Astrocyte (in vitro differentiated cells and primary cell): ENCODE measurements at regions not wholly inside any gene's neighbourhood (a gene's known extent, or its start where the extent isn't known, plus 50 kb on each side); places are given as distances from the start of the nearest gene placed in this dataset.
A peak's percentile ranks its signal among the peaks of the same experiment; 100 is the strongest.

Experiments
- DNase-seq: peaks from one replicate; pipeline ENCODE4 v3.0.0-alpha.2; 2010; ENCODE audit warnings: low read depth
- FAIRE-seq: peaks from 2 replicates; lab custom pipeline; 2011; peaks lifted over from hg19 to GRCh38; lab: Jason Lieb, UNC
- H2AFZ ChIP-seq: 2 replicates; pipeline ENCODE4 v1.6.0; 2012; ENCODE audit warnings: low read depth, low read length, inconsistent platforms
- H3K27ac ChIP-seq: 2 replicates; pipeline ENCODE4 v1.5.1; 2011; ENCODE audit warnings: low read depth, low read length, inconsistent platforms
- H3K27me3 ChIP-seq: 2 replicates; pipeline ENCODE4 v1.6.0; 2011; ENCODE audit warnings: low read length, inconsistent platforms; ENCODE audit not compliant: insufficient read depth
- H3K36me3 ChIP-seq: 2 replicates; pipeline ENCODE4 v1.5.1; 2011; ENCODE audit warnings: low read length, inconsistent platforms; ENCODE audit not compliant: insufficient read depth
- H3K4me1 ChIP-seq: 2 replicates; pipeline ENCODE4 v1.5.1; 2011; ENCODE audit warnings: low read length, inconsistent platforms; ENCODE audit not compliant: insufficient read depth
- H3K4me2 ChIP-seq: 2 replicates; pipeline ENCODE4 v1.6.0; 2012; ENCODE audit warnings: low read length, inconsistent platforms
- H3K4me3 ChIP-seq: 2 replicates; pipeline ENCODE4 v1.5.1; 2011; ENCODE audit warnings: low read depth, mild to moderate bottlenecking, low read length, inconsistent platforms; ENCODE audit not compliant: insufficient read depth
- H3K79me2 ChIP-seq: 2 replicates; pipeline ENCODE4 v1.6.0; 2012; ENCODE audit warnings: mild to moderate bottlenecking, low read length, inconsistent platforms; ENCODE audit not compliant: insufficient read depth
- H3K9ac ChIP-seq: 2 replicates; pipeline ENCODE4 v1.6.0; 2012; ENCODE audit warnings: mild to moderate bottlenecking, low read length, inconsistent platforms
- H3K9me3 ChIP-seq: 2 replicates; pipeline ENCODE4 v1.5.1; 2012; ENCODE audit warnings: low read depth, mild to moderate bottlenecking, low read length, inconsistent platforms; ENCODE audit not compliant: insufficient read depth
- H4K20me1 ChIP-seq: 2 replicates; pipeline ENCODE4 v1.6.0; 2012; ENCODE audit warnings: low read length, inconsistent platforms; ENCODE audit not compliant: insufficient read depth
- H3K27ac Mint-ChIP-seq: one replicate; pipeline ENCODE4 v1.8.0; 2021; ENCODE audit warnings: mild to moderate bottlenecking, mixed read lengths; ENCODE audit not compliant: unreplicated experiment
- H3K27me3 Mint-ChIP-seq: one replicate; pipeline ENCODE4 v1.8.0; 2021; ENCODE audit warnings: low read depth, mixed read lengths; ENCODE audit not compliant: unreplicated experiment
- H3K36me3 Mint-ChIP-seq: one replicate; pipeline ENCODE4 v1.8.0; 2021; ENCODE audit warnings: low read depth, mixed read lengths; ENCODE audit not compliant: unreplicated experiment
- H3K4me1 Mint-ChIP-seq: one replicate; pipeline ENCODE4 v1.8.0; 2021; ENCODE audit warnings: low read depth, mixed read lengths; ENCODE audit not compliant: unreplicated experiment
- H3K4me3 Mint-ChIP-seq: one replicate; pipeline ENCODE4 v1.8.0; 2021; ENCODE audit warnings: mild to moderate bottlenecking, moderate library complexity, mixed read lengths; ENCODE audit not compliant: unreplicated experiment
- H3K9me3 Mint-ChIP-seq: one replicate; pipeline ENCODE4 v1.8.0; 2021; ENCODE audit warnings: mild to moderate bottlenecking, mixed read lengths; ENCODE audit not compliant: unreplicated experiment
- EZH2 ChIP-seq: IDR thresholded peaks from 2 replicates; pipeline ENCODE4 v1.6.1; 2012; ENCODE audit warnings: mild to moderate bottlenecking, low read length, inconsistent platforms; ENCODE audit not compliant: insufficient read depth
- TF ChIP-seq, protein P1 (sequence below): IDR thresholded peaks from 2 replicates; pipeline ENCODE4 v1.5.1; 2011; ENCODE audit warnings: low read depth, mild to moderate bottlenecking, inconsistent platforms, low read length, moderate library complexity; ENCODE audit not compliant: insufficient read depth

DNA sequence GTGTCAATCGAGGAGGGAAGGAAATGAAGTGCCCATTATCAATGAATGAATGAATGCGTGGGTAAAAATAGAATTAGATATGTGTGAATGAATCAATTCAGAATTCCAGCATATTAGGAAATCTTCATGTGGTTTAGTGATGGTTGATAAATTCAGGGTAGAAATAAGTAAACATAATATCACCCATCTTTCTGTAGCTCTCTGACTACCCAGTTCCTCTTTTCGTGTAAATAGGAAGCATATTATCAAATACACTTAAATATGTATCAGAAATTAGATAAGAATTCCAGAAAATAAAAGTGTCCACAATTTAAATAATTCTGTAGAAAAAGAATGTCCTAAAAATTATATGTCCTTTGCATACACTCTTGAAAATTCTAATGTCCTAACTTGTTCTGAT, 552.9 kb upstream of the LRATD1 start:
- Histone ChIP-seq H3K79me2 (no peaks in the 10 kb centered on the region), H4K20me1 (no peaks in the 10 kb centered on the region), H3K9ac (no peak overlapping the region), H3K27ac (no peak overlapping the region), H2AFZ (no peak overlapping the region), H3K27me3 (no peaks in the 10 kb centered on the region), H3K4me2 (no peak overlapping the region), H3K4me3 (no peak overlapping the region), H3K9me3 (peaks cover 4% of the 10 kb centered on the region), H3K36me3 (no peaks in the 10 kb centered on the region), H3K4me1 (no peaks in the 10 kb centered on the region)
- Mint-ChIP-seq H3K27ac (no peak overlapping the region), H3K27me3 (no peaks in the 10 kb centered on the region), H3K36me3 (no peaks in the 10 kb centered on the region), H3K9me3 (peaks cover 3% of the 10 kb centered on the region), H3K4me3 (no peak overlapping the region), H3K4me1 (peaks cover 7% of the 10 kb centered on the region)
- DNase-seq: no peak
- no peak for TF ChIP-seq EZH2
- TF ChIP-seq, protein P1, sequence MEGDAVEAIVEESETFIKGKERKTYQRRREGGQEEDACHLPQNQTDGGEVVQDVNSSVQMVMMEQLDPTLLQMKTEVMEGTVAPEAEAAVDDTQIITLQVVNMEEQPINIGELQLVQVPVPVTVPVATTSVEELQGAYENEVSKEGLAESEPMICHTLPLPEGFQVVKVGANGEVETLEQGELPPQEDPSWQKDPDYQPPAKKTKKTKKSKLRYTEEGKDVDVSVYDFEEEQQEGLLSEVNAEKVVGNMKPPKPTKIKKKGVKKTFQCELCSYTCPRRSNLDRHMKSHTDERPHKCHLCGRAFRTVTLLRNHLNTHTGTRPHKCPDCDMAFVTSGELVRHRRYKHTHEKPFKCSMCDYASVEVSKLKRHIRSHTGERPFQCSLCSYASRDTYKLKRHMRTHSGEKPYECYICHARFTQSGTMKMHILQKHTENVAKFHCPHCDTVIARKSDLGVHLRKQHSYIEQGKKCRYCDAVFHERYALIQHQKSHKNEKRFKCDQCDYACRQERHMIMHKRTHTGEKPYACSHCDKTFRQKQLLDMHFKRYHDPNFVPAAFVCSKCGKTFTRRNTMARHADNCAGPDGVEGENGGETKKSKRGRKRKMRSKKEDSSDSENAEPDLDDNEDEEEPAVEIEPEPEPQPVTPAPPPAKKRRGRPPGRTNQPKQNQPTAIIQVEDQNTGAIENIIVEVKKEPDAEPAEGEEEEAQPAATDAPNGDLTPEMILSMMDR: no peak
- FAIRE-seq: no peak

DNA sequence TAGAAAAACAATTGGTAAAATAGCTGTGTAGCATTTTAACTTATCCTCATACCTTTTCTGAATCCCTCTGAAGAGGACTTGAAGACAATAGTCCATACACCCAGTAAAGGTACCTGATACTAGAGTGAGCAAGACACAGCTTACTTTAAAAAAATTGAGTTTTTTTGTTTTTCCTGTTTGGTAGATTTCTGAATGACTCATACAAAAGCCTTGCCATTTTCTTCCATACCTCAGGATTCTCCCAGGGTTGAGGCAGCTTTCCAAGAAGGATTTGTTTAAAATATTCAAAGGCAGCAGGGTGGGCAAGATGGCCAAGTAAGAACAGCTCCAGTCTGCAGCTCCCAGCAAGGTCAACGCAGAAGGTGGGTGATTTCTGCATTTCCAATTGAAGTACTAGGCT, 551.0 kb upstream of the LRATD1 start:
- Histone ChIP-seq H3K9ac (no peak overlapping the region), H3K4me3 (no peak overlapping the region), H3K9me3 (peaks cover 4% of the 10 kb centered on the region), H4K20me1 (no peaks in the 10 kb centered on the region), H3K27ac (no peak overlapping the region), H2AFZ (no peak overlapping the region), H3K36me3 (no peaks in the 10 kb centered on the region), H3K4me1 (no peaks in the 10 kb centered on the region), H3K27me3 (no peaks in the 10 kb centered on the region), H3K4me2 (no peak overlapping the region), H3K79me2 (no peaks in the 10 kb centered on the region)
- Mint-ChIP-seq H3K4me1 (peaks cover 7% of the 10 kb centered on the region), H3K9me3 (peaks cover 3% of the 10 kb centered on the region), H3K27ac (no peak overlapping the region), H3K27me3 (no peaks in the 10 kb centered on the region), H3K4me3 (no peak overlapping the region), H3K36me3 (no peaks in the 10 kb centered on the region)
- no peak for TF ChIP-seq EZH2
- TF ChIP-seq, protein P1: no peak
- no peak for FAIRE-seq
- DNase-seq: peak; percentile 22

DNA sequence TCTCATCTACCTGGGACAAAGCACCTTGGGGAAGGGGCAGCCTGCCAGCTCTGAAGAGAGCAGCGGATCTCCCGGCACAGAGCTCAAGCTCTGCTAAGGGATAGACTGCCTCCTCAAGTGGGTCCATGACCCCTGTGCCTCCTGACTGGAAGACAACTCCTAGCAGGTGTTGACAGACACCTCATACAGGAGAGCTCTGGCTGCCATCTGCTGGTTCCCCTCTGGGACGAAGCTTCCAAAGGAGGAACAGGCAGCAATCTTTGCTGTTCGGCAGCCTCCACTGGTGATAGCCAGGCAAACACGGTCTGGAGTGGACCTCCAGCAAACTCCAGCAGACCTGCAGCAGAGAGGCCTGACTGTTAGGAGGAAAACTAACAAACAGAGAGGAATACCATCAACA, 549.9 kb upstream of the LRATD1 start:
- H3K4me3 ChIP-seq: no peak overlapping the region
- DNase-seq: no peak
- no peak for TF ChIP-seq EZH2
- TF ChIP-seq, protein P1: no peak
- H3K4me3 Mint-ChIP-seq: no peak overlapping the region
- no peaks in the 10 kb centered on the region for H4K20me1 ChIP-seq
- H3K36me3 Mint-ChIP-seq: no peaks in the 10 kb centered on the region
- FAIRE-seq: no peak
- H3K27me3 ChIP-seq: no peaks in the 10 kb centered on the region
- no peaks in the 10 kb centered on the region for H3K79me2 ChIP-seq
- no peak overlapping the region for H3K27ac Mint-ChIP-seq
- no peaks in the 10 kb centered on the region for H3K27me3 Mint-ChIP-seq
- H3K9me3 Mint-ChIP-seq: peaks cover 4% of the 10 kb centered on the region
- H2AFZ ChIP-seq: no peak overlapping the region
- H3K4me1 Mint-ChIP-seq: peaks cover 7% of the 10 kb centered on the region
- no peaks in the 10 kb centered on the region for H3K36me3 ChIP-seq
- no peaks in the 10 kb centered on the region for H3K4me1 ChIP-seq
- H3K4me2 ChIP-seq: no peak overlapping the region
- no peak overlapping the region for H3K27ac ChIP-seq
- no peak overlapping the region for H3K9ac ChIP-seq
- H3K9me3 ChIP-seq: peaks cover 4% of the 10 kb centered on the region
